ENCODE measurements at regions not wholly inside any gene's neighbourhood (a gene's known extent, or its start where the extent isn't known, plus 50 kb on each side); places are given as distances from the start of the nearest gene placed in this dataset.

DNA sequence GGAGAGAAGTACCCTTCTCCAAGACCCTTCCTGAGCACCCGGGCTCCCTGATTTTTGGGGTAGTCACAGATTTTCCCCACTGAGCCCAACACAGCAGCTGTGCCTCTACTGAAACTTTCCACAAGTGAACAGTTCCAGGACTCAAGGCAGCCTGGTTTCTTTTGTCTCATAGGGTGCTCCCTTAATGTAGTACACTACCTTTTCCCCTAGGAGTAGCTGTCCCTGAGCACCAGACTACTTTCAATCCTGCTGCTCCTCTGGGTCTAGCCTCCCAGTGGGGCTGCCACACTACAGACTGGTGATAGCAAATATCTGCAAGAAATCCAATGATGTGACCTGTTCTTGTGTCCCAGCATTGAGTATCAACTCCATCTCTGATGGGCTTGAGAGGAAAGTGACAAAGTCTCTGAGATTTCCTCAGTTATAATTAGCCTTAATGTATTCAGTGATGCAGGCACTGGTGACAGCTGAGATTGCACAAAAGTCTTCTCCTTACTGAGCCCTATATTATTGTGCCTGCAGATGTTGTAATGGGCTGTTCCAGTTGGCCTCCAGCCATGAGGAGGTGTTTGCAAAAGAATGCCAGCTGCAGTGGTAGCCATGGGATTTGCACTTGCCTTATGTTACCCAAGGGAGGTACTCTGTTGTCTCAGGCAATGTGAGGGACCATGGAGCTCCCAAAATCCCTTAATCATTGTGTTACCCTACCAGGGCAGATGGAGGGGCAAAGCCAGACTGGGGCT, 1802.5 kb downstream of the EFNA5 start:
- TF ChIP-seq, protein P1, sequence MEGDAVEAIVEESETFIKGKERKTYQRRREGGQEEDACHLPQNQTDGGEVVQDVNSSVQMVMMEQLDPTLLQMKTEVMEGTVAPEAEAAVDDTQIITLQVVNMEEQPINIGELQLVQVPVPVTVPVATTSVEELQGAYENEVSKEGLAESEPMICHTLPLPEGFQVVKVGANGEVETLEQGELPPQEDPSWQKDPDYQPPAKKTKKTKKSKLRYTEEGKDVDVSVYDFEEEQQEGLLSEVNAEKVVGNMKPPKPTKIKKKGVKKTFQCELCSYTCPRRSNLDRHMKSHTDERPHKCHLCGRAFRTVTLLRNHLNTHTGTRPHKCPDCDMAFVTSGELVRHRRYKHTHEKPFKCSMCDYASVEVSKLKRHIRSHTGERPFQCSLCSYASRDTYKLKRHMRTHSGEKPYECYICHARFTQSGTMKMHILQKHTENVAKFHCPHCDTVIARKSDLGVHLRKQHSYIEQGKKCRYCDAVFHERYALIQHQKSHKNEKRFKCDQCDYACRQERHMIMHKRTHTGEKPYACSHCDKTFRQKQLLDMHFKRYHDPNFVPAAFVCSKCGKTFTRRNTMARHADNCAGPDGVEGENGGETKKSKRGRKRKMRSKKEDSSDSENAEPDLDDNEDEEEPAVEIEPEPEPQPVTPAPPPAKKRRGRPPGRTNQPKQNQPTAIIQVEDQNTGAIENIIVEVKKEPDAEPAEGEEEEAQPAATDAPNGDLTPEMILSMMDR (conservative IDR thresholded peaks at IDR 0.05; ENCODE audit: low read depth, low read length): no peak; the same call in 1 of the 2 replicates
- TF ChIP-seq EZH2 (IDR thresholded peaks at IDR 0.05; ENCODE audit: borderline replicate concordance, low read depth, low read length, poor library complexity, severe bottlenecking): no peak

Measured in A673 (cell line).